GM18505 (cell line): ENCODE measurements at regions not wholly inside any gene's neighbourhood (a gene's known extent, or its start where the extent isn't known, plus 50 kb on each side); places are given as distances from the start of the nearest gene placed in this dataset.
"Not testable (repeated sequence)": the region's sequence is repeated elsewhere in the genome, so short reads cannot be mapped to it uniquely, and the experiment has no call there.

Experiments
- ATAC-seq: cut with Tn5 transposase; IDR thresholded peaks from one replicate; pipeline ENCODE4 v1.9.1; 2021; ENCODE audit not compliant: unreplicated experiment
- POLR2A ChIP-seq: IDR thresholded peaks from 4 replicates; pipeline ENCODE4 v1.6.1; 2011; ENCODE audit warnings: borderline replicate concordance; ENCODE audit not compliant: insufficient read depth, insufficient read length; ENCODE audit errors: extremely low read depth

GRCh38 chr3:137514853-137515252, 249.3 kb upstream of the SOX14 start:
- no peak for TF ChIP-seq POLR2A
- no peak for ATAC-seq

GRCh38 chr3:137519602-137520001, 244.5 kb upstream of the SOX14 start:
- TF ChIP-seq POLR2A = no peak
- no peak for ATAC-seq

- ATAC-seq = no peak
- no peak for TF ChIP-seq POLR2A
Observed at GRCh38 chr3:137524751-137525150, 239.4 kb upstream of the SOX14 start.

GRCh38 chr3:137525471-137525870, 238.6 kb upstream of the SOX14 start:
- no peak for ATAC-seq
- no peak for TF ChIP-seq POLR2A

GRCh38 chr3:137542049-137542448, 222.1 kb upstream of the SOX14 start:
- TF ChIP-seq POLR2A = no peak
- no peak for ATAC-seq

- ATAC-seq = no peak
- TF ChIP-seq POLR2A = no peak
Observed at GRCh38 chr3:137554242-137554641, 209.9 kb upstream of the SOX14 start.

- ATAC-seq = no peak
- TF ChIP-seq POLR2A = no peak
Observed at GRCh38 chr3:137568880-137569279, 195.2 kb upstream of the SOX14 start.

GRCh38 chr3:137572931-137573330, 191.2 kb upstream of the SOX14 start:
- no peak for ATAC-seq
- no peak for TF ChIP-seq POLR2A

GRCh38 chr3:137582484-137582883, 181.6 kb upstream of the SOX14 start:
- ATAC-seq = no peak
- TF ChIP-seq POLR2A = no peak

- TF ChIP-seq POLR2A = no peak
- ATAC-seq = no peak
Observed at GRCh38 chr3:137583256-137583655, 180.9 kb upstream of the SOX14 start.

- TF ChIP-seq POLR2A = no peak
- no peak for ATAC-seq
Observed at GRCh38 chr3:137588871-137589270, 175.2 kb upstream of the SOX14 start.

GRCh38 chr3:137595415-137595814, 168.7 kb upstream of the SOX14 start:
- not testable (repeated sequence) for ATAC-seq

GRCh38 chr3:137610723-137611122, 153.4 kb upstream of the SOX14 start:
- ATAC-seq = no peak
- no peak for TF ChIP-seq POLR2A

GRCh38 chr3:137612291-137612690, 151.8 kb upstream of the SOX14 start:
- no peak for TF ChIP-seq POLR2A
- no peak for ATAC-seq

- no peak for ATAC-seq
- TF ChIP-seq POLR2A = no peak
Observed at GRCh38 chr3:137615659-137616418, 148.3 kb upstream of the SOX14 start.
